GM10248 (cell line): ENCODE measurements at regions not wholly inside any gene's neighbourhood (a gene's known extent, or its start where the extent isn't known, plus 50 kb on each side); places are given as distances from the start of the nearest gene placed in this dataset.

Source experiments
- CTCF ChIA-PET: fragments of 300-600 bp; sonication (Branson Sonifier 250); formaldehyde crosslinking; extraction: SDS; loops from one replicate; lab custom pipeline; 2021; ENCODE audit warnings: antibody characterized with exemption; lab: Yijun Ruan, JAX
- POLR2A ChIA-PET: fragments of 350-650 bp; sonication (Branson Sonifier 250); formaldehyde crosslinking; extraction: SDS; loops from one replicate; lab custom pipeline; 2020; ENCODE audit warnings: antibody characterized with exemption; lab: Yijun Ruan, JAX
- DNase-seq: peaks from one replicate; pipeline ENCODE4 v3.0.0; 2012; ENCODE audit errors: extremely low spot score
- TF ChIP-seq, protein P1 (sequence below): IDR thresholded peaks from 2 replicates; pipeline ENCODE4 v1.5.1; 2012; ENCODE audit warnings: mild to moderate bottlenecking, low read depth; ENCODE audit errors: extremely low read depth, missing control alignments, control extremely low read depth

DNA sequence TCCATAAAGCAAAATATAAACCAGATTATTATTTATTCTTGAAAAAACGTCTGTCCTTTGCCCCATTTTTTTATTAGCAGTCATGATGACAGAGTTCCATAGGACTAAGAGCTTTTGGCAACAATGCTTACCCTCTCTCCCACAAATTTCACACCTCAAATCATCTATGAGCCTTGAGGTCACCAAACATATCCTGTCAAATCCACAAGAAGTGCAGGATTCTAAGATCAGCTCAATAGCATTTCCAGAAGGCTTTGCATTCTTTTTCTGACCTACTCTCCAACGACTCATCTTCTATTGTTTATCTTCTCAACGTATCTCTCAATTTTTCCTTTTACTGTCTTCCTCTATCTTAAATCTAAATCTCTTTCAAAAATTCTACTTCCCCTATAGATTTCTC is 619.1 kb upstream of the BCHE start:
- DNase-seq = no peak
- ChIA-PET CTCF (no interaction called here), POLR2A (no interaction called here)
- TF ChIP-seq, protein P1, sequence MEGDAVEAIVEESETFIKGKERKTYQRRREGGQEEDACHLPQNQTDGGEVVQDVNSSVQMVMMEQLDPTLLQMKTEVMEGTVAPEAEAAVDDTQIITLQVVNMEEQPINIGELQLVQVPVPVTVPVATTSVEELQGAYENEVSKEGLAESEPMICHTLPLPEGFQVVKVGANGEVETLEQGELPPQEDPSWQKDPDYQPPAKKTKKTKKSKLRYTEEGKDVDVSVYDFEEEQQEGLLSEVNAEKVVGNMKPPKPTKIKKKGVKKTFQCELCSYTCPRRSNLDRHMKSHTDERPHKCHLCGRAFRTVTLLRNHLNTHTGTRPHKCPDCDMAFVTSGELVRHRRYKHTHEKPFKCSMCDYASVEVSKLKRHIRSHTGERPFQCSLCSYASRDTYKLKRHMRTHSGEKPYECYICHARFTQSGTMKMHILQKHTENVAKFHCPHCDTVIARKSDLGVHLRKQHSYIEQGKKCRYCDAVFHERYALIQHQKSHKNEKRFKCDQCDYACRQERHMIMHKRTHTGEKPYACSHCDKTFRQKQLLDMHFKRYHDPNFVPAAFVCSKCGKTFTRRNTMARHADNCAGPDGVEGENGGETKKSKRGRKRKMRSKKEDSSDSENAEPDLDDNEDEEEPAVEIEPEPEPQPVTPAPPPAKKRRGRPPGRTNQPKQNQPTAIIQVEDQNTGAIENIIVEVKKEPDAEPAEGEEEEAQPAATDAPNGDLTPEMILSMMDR = no peak

DNA sequence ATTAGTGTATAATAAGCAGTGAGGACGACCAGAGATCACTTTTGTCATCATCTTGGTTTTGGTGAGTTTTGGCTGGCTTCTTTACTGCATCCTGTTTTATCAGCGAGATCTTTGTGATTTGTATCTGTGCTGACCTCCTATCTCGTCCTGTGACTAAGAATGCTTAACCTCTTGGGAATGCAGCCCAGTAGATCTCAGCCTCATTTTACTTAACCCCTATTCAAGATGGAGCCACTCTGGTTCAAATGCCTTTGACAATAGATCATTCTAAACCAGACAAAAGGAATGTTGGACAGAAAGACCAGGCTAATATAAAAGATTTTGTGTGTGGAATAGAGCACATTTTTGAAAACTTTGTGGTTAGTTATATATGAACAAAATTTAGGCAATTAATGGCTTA is 618.5 kb upstream of the BCHE start:
- CTCF ChIA-PET = no interaction called here
- no peak for DNase-seq
- POLR2A ChIA-PET = no interaction called here

DNA sequence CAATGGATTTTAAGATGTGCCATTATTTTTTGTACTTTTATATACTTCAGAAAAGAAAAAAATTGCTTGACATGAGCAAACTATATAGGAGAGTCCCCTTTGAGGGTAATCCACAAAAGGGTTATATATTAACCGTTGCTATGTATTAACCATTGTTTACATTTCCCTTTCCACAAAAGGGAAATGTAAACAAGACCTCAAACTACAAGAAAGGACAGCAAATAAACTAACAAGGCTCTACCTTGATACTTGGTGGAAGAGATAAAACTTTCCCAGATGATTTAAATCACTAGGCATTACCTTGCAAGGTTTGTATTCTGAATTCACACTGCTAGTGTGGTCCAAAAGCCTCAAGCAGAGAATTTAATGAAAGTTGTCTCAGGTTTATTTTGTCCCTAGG is 616.3 kb upstream of the BCHE start:
- no peak for DNase-seq
- TF ChIP-seq, protein P1 = no peak
- CTCF ChIA-PET = no interaction called here
- POLR2A ChIA-PET = no interaction called here

More for the DNA sequence above, 618.5 kb upstream of the BCHE start:
- TF ChIP-seq, protein P1 = no peak

DNA sequence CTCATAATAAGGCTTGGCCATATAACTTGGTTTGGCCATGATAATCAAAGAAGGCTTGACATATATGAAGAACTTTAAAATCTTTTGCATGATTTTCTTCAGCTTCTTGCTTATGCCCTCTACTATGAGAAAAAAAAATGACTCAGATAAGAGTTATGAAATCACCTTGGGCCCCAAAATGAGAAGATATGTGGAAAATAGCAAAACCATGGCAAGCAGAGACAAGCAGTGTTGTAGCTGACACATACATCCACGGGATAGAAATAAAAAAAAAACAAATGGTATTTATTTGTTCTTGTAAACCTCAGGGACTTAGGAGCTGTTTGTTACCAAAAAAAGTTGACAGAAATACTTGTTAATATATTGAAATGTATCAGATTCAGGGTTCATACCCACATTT is 614.8 kb upstream of the BCHE start:
- CTCF ChIA-PET = no interaction called here
- TF ChIP-seq, protein P1 = no peak
- POLR2A ChIA-PET = no interaction called here
- DNase-seq = no peak

DNA sequence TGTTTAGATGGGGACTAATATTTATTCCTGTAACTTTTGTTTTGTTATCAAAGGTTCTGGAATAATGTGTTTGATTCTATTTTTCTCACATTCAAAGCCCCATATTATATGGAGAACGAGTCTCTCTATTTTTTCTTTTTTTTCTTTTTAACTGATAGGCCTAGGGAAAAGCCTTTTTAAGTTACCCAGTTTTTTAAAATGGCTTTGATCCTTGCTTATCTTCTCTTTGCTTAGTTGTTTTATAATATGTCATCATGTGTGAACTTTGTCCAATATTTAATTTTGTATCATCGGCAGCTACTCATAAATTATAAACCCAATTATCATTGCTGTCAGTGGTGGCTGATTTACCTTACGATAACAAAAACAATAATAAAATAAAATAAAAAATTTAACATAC is 610.3 kb upstream of the BCHE start:
- POLR2A ChIA-PET = no interaction called here
- TF ChIP-seq, protein P1 = no peak
- CTCF ChIA-PET = no interaction called here
- no peak for DNase-seq

DNA sequence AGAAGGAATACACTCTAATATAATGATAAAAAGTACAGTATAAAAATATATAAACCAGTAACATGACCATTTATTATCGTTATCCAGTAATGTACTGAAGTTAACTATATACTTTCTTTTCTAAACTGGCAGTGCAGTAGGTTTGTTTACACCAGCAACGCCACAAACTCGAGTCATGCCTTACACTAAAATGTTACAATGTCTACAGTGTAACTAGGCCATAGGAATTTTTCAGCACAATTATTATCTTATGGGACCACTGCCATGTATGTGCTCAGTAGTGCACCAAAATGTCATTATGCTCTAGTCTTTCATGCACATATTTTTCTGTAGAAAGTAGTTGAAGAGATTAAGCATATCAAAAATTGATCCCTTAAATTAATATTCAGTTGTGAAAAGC is 609.8 kb upstream of the BCHE start:
- CTCF ChIA-PET = interaction anchor here (0.7 to 1.3 kb wide), 2 partner anchors 12 to 30 kb away, joined by 3 read pairs; no protein-coding TSS in a partner anchor
- no peak for DNase-seq
- TF ChIP-seq, protein P1 = no peak
- POLR2A ChIA-PET = no interaction called here

DNA sequence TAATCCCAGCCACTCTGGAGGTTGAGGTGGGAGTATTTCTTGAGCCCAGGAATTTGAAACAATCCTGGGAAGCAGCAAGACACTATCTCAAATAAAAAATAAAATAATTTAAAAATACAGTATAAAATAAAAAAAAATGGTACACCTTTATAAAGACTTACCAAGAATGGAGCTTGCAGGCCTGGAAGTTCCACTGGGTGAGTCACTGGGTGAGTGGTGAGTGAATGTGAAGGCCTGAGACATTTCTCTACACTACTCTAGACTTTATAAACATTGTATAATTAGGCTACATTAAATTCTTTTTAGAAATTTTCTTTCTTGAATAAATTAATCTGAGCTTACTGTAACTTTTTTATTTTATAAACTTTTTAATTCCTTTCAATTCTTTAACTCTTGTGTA is 609.1 kb upstream of the BCHE start:
- TF ChIP-seq, protein P1 = no peak
- no peak for DNase-seq
- ChIA-PET POLR2A (no interaction called here), CTCF (interaction anchor here (0.7 to 1.3 kb wide), 2 partner anchors 13 to 30 kb away, joined by 3 read pairs; no protein-coding TSS in a partner anchor)
